Neutrophil (primary cell): ENCODE measurements at regions not wholly inside any gene's neighbourhood (a gene's known extent, or its start where the extent isn't known, plus 50 kb on each side); places are given as distances from the start of the nearest gene placed in this dataset.

Experiments
- H3K27ac ChIP-seq: fragments of 200-600 bp; sonication (generic); 2 replicates; pipeline ENCODE4 v1.5.1; 2016; ENCODE audit warnings: mild to moderate bottlenecking, moderate library complexity
- H3K27me3 ChIP-seq: fragments of 200-600 bp; sonication (generic); 2 replicates; pipeline ENCODE4 v1.6.0; 2016; ENCODE audit warnings: mild to moderate bottlenecking
- H3K36me3 ChIP-seq: fragments of 200-600 bp; sonication (generic); 2 replicates; pipeline ENCODE4 v1.5.1; 2017
- H3K4me1 ChIP-seq, 2 experiments: fragments of 200-600 bp in 1 of 2; sonication (generic) in 1 of 2; 1 replicate in 1 of 2; 2 replicates in 1 of 2; pipeline versions ENCODE4 v1.5.1 to v1.6.1; 2013 to 2016; ENCODE audit warnings: low read depth in 1 of 2, low read length in 1 of 2, mild to moderate bottlenecking in 1 of 2, moderate library complexity in 1 of 2; ENCODE audit not compliant: control insufficient read depth in 1 of 2, insufficient read depth in 1 of 2
- H3K4me3 ChIP-seq, 2 experiments: fragments of 200-600 bp in 1 of 2; sonication (generic) in 1 of 2; 1 replicate in 1 of 2; 2 replicates in 1 of 2; pipeline ENCODE4 v1.5.1; 2013 to 2016; ENCODE audit warnings: low read depth in 1 of 2, low read length in 1 of 2, mild to moderate bottlenecking in 1 of 2, moderate library complexity in 1 of 2
- H3K9me3 ChIP-seq: fragments of 200-600 bp; sonication (generic); 2 replicates; pipeline ENCODE4 v1.5.1; 2016
- TF ChIP-seq, protein P1 (sequence below): fragments of 200-600 bp; sonication (generic); IDR thresholded peaks from 2 replicates; pipeline ENCODE4 v1.5.1; 2016; ENCODE audit warnings: antibody characterized with exemption

DNA sequence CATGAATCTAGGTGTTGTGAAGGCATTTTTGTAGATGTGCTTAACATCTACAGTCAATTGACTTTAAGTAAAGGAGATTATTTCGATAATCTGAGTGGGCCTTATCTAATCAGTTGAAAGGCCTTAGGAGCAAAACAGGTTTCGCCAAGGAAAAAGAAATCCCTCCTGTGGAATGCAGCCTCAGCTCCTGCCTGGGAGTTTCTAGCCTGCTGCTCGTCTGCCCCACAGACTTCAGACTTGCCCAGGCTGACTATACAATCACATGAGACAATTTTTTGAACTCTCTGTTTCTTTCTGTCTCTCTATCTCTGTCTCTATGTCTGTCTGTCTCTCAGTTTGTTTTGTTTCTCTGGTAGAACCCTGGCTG is 312.5 kb downstream of the OLFM4 start:
- no peaks in the 10 kb centered on the region for H3K36me3 ChIP-seq
- H3K27me3 ChIP-seq = no peaks in the 10 kb centered on the region
- H3K9me3 ChIP-seq = no peaks in the 10 kb centered on the region
- H3K4me3 ChIP-seq = no peak overlapping the region
- H3K4me1 ChIP-seq = no peaks in the 10 kb centered on the region
- TF ChIP-seq, protein P1, sequence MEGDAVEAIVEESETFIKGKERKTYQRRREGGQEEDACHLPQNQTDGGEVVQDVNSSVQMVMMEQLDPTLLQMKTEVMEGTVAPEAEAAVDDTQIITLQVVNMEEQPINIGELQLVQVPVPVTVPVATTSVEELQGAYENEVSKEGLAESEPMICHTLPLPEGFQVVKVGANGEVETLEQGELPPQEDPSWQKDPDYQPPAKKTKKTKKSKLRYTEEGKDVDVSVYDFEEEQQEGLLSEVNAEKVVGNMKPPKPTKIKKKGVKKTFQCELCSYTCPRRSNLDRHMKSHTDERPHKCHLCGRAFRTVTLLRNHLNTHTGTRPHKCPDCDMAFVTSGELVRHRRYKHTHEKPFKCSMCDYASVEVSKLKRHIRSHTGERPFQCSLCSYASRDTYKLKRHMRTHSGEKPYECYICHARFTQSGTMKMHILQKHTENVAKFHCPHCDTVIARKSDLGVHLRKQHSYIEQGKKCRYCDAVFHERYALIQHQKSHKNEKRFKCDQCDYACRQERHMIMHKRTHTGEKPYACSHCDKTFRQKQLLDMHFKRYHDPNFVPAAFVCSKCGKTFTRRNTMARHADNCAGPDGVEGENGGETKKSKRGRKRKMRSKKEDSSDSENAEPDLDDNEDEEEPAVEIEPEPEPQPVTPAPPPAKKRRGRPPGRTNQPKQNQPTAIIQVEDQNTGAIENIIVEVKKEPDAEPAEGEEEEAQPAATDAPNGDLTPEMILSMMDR = no peak
- no peak overlapping the region for H3K27ac ChIP-seq

DNA sequence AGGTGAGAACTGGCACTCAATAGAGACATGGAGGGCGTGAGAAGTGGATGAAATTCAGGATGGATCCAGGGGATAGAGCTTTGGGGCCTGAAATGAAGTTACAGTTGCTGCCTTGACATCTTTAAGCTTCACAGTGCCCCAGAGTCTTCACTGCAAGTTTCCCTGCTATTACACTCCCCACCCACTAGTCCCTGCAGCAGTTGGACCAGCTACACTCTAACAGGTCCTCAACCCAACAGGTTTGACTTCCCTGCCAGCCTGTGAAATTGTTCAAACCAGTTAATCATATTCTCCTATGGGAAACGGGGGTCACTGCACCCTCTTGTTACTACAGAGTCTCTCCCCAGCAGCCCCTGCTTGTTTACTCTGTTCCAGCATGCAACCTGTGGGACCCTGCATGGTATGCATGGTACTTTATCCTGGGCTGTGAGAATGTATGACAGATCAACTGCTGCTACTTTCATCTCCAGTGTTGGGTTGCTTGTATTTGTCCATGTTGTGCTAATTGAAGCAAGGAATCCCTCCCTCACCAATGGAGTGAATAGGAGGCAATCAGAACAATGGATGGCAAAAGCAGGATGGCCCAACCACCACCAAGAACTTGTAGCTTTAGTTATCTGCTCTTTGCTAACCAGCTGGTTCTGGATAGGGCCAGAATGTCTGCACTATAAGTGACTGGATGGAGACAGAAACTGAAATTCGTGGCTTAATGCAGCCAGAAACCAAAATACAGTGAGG is 314.2 kb downstream of the OLFM4 start:
- TF ChIP-seq, protein P1 = no peak
- Histone ChIP-seq H3K9me3 (no peaks in the 10 kb centered on the region), H3K27me3 (no peaks in the 10 kb centered on the region), H3K4me3 (no peak overlapping the region), H3K27ac (no peak overlapping the region), H3K36me3 (no peaks in the 10 kb centered on the region), H3K4me1 (no peaks in the 10 kb centered on the region)

DNA sequence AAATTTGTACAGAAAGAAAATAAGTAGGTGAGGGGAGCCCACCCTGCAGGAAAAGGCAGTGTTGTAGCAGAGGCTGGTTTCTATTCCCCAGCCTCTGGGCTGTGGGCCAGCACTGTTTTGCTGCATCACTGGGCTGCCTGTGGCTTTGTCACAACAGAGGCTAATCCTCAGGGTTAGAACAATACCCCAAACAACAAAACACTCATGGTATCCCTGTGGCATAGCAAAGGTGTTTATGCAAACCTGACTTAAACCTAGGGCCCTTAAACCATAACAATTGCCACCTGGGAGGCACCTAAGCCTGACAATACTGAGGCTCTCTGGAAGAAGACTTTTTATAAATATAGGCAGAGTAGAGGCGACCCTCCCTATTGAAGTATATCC is 314.7 kb downstream of the OLFM4 start:
- TF ChIP-seq, protein P1 = no peak
- Histone ChIP-seq H3K9me3 (no peaks in the 10 kb centered on the region), H3K4me3 (no peak overlapping the region), H3K27ac (no peak overlapping the region), H3K4me1 (no peaks in the 10 kb centered on the region), H3K27me3 (no peaks in the 10 kb centered on the region), H3K36me3 (no peaks in the 10 kb centered on the region)

DNA sequence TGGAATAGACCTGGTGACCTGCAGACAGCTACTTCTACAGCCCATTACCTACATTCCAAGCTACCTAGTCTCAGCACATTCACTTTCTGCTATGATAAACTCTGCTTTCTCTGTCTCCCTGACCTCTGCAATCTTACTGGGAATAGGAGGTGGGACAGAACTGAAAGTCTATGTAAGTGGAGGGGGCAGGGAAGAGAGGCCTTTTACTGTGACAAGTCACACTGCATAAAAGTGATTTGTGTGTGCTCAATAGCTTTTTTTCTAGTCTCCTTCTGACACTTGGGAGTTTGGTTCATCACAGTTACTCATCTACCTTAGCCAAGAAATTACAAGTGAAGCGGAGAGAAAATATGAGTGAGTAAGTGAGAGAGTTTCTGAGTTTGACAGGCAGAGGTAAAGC is 322.4 kb downstream of the OLFM4 start:
- Histone ChIP-seq H3K4me1 (no peaks in the 10 kb centered on the region), H3K4me3 (no peak overlapping the region), H3K27ac (no peak overlapping the region), H3K36me3 (no peaks in the 10 kb centered on the region), H3K9me3 (no peaks in the 10 kb centered on the region), H3K27me3 (no peaks in the 10 kb centered on the region)
- TF ChIP-seq, protein P1 = no peak

DNA sequence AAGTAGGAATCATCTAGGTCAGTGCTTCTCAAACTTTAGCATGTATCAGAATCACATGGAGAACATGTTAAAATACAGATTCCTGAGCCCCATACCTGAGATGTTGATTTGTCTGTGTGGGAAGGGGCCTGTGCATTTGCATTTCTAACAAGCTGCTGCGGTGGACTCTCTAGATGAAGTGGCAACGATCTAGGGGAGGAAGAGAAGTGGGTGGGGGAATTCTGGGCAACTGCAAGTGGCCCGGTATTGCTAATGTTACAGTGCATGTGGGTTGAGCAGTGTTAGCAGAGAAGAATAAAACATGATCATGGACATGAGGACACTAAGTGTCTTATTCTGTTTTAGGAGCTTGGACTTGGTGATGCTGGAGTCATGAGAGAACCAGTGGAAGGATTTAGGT is 329.0 kb downstream of the OLFM4 start:
- no peak overlapping the region for H3K27ac ChIP-seq
- no peaks in the 10 kb centered on the region for H3K4me1 ChIP-seq
- H3K9me3 ChIP-seq = no peaks in the 10 kb centered on the region
- no peaks in the 10 kb centered on the region for H3K27me3 ChIP-seq
- TF ChIP-seq, protein P1 = no peak
- H3K4me3 ChIP-seq = no peak overlapping the region
- H3K36me3 ChIP-seq = no peaks in the 10 kb centered on the region
